Natural killer cell treated with Interleukin-12 subunit alpha and Interleukin-12 subunit beta and Interleukin-15 and Interleukin-18, amount 100 ng/mL, for 72 hours (primary cell): ENCODE measurements at regions not wholly inside any gene's neighbourhood (a gene's known extent, or its start where the extent isn't known, plus 50 kb on each side); places are given as distances from the start of the nearest gene placed in this dataset.

Experiments used
- ATAC-seq, 2 donors: fragments of 150-1000 bp; cut with Tn5 transposase in 1 of 2; sonication (Bioruptor Pico), chemical (Tn5 transposase) in 1 of 2; 2 replicates each; pipeline ENCODE4 v1.10.0; 2021
- DNase-seq: peaks from one replicate; pipeline ENCODE4 v3.0.0; 2022; ENCODE audit warnings: low spot score
- H3K27ac Mint-ChIP-seq, 2 donors: 1 replicate in 1 of 2; 2 replicates in 1 of 2; pipeline ENCODE4 v1.8.0; 2022; ENCODE audit warnings: mixed read lengths in 2 of 2, mild to moderate bottlenecking in 1 of 2, moderate library complexity in 1 of 2
- H3K27me3 Mint-ChIP-seq, 2 donors: 1 replicate in 1 of 2; 2 replicates in 1 of 2; pipeline ENCODE4 v1.8.0; 2022; ENCODE audit warnings: mixed read lengths in 2 of 2
- H3K36me3 Mint-ChIP-seq: one replicate; pipeline ENCODE4 v1.8.0; 2022; ENCODE audit warnings: mixed read lengths
- H3K4me1 Mint-ChIP-seq, 2 donors: 1 replicate in 1 of 2; 2 replicates in 1 of 2; pipeline ENCODE4 v1.8.0; 2022; ENCODE audit warnings: low read depth in 2 of 2, mixed read lengths in 2 of 2, mild to moderate bottlenecking in 1 of 2
- H3K4me3 Mint-ChIP-seq: one replicate; pipeline ENCODE4 v1.8.0; 2022; ENCODE audit warnings: mixed read lengths
- H3K9me3 Mint-ChIP-seq: 2 replicates; pipeline ENCODE4 v1.8.0; 2022; ENCODE audit warnings: mixed read lengths

GRCh38 chr2:9094117-9094516, 90.6 kb upstream of the MBOAT2 start:
- Mint-ChIP-seq H3K4me1 (peaks cover 0 to 5% of the 10 kb centered on the region in 2 donors), H3K27me3 (peaks cover 23 to 24% of the 10 kb centered on the region in 2 donors), H3K9me3 (no peaks in the 10 kb centered on the region), H3K27ac (no peak overlapping the region), H3K4me3 (no peak overlapping the region), H3K36me3 (no peaks in the 10 kb centered on the region)
- ATAC-seq, result peak in 1 of 2 donors; percentile 10
- DNase-seq, result no peak

GRCh38 chr2:9093324-9093723, 89.8 kb upstream of the MBOAT2 start:
- H3K4me3 Mint-ChIP-seq, result no peak overlapping the region
- no peak overlapping the region for H3K27ac Mint-ChIP-seq
- DNase-seq (no peak), ATAC-seq (no peak)
- H3K36me3 Mint-ChIP-seq, result no peaks in the 10 kb centered on the region
- peaks cover 23 to 24% of the 10 kb centered on the region in 2 donors for H3K27me3 Mint-ChIP-seq
- H3K4me1 Mint-ChIP-seq, result peaks cover 0 to 5% of the 10 kb centered on the region in 2 donors
- no peaks in the 10 kb centered on the region for H3K9me3 Mint-ChIP-seq

GRCh38 chr2:9092383-9093282, 89.1 kb upstream of the MBOAT2 start:
- H3K9me3 Mint-ChIP-seq, result no peaks in the 10 kb centered on the region
- H3K27me3 Mint-ChIP-seq, result peaks cover 23 to 24% of the 10 kb centered on the region in 2 donors
- H3K36me3 Mint-ChIP-seq, result no peaks in the 10 kb centered on the region
- H3K4me3 Mint-ChIP-seq, result no peak overlapping the region
- DNase-seq, result no peak
- ATAC-seq, result no peak
- H3K4me1 Mint-ChIP-seq, result peaks cover 0 to 5% of the 10 kb centered on the region in 2 donors
- H3K27ac Mint-ChIP-seq, result no peak overlapping the region

- Mint-ChIP-seq H3K4me1 (peaks cover 0 to 5% of the 10 kb centered on the region in 2 donors), H3K27ac (no peak overlapping the region), H3K36me3 (no peaks in the 10 kb centered on the region), H3K9me3 (no peaks in the 10 kb centered on the region), H3K4me3 (no peak overlapping the region), H3K27me3 (peaks cover 20 to 26% of the 10 kb centered on the region in 2 donors)
- no peak for DNase-seq
- no peak for ATAC-seq
Observed at GRCh38 chr2:9091811-9092210, 88.3 kb upstream of the MBOAT2 start.

GRCh38 chr2:9089831-9090230, 86.3 kb upstream of the MBOAT2 start:
- Mint-ChIP-seq H3K27ac (no peak overlapping the region), H3K4me1 (peaks cover 0 to 5% of the 10 kb centered on the region in 2 donors), H3K4me3 (no peak overlapping the region), H3K27me3 (peaks cover 15 to 28% of the 10 kb centered on the region in 2 donors), H3K36me3 (no peaks in the 10 kb centered on the region), H3K9me3 (no peaks in the 10 kb centered on the region)
- DNase-seq, result no peak
- no peak for ATAC-seq

- H3K27ac Mint-ChIP-seq, result no peak overlapping the region
- no peaks in the 10 kb centered on the region for H3K9me3 Mint-ChIP-seq
- no peaks in the 10 kb centered on the region for H3K36me3 Mint-ChIP-seq
- H3K27me3 Mint-ChIP-seq, result peaks cover 10 to 16% of the 10 kb centered on the region in 2 donors
- H3K4me1 Mint-ChIP-seq, result no peaks in the 10 kb centered on the region
- no peak for ATAC-seq
- no peak overlapping the region for H3K4me3 Mint-ChIP-seq
- no peak for DNase-seq
Observed at GRCh38 chr2:9087121-9087681, 83.7 kb upstream of the MBOAT2 start.

GRCh38 chr2:9086465-9086864, 83.0 kb upstream of the MBOAT2 start:
- Mint-ChIP-seq H3K4me1 (no peaks in the 10 kb centered on the region), H3K9me3 (no peaks in the 10 kb centered on the region), H3K27me3 (peaks cover 10 to 11% of the 10 kb centered on the region in 2 donors), H3K4me3 (no peak overlapping the region), H3K36me3 (peaks cover 5% of the 10 kb centered on the region), H3K27ac (no peak overlapping the region)
- DNase-seq (no peak), ATAC-seq (no peak)

- Mint-ChIP-seq H3K27ac (no peak overlapping the region), H3K4me3 (no peak overlapping the region), H3K4me1 (no peaks in the 10 kb centered on the region), H3K27me3 (peaks cover 10 to 11% of the 10 kb centered on the region in 2 donors), H3K9me3 (no peaks in the 10 kb centered on the region), H3K36me3 (peaks cover 6% of the 10 kb centered on the region)
- ATAC-seq, result no peak
- DNase-seq, result no peak
Observed at GRCh38 chr2:9085353-9085752, 81.9 kb upstream of the MBOAT2 start.

GRCh38 chr2:9083287-9083686, 79.8 kb upstream of the MBOAT2 start:
- peaks cover 6% of the 10 kb centered on the region for H3K36me3 Mint-ChIP-seq
- H3K27ac Mint-ChIP-seq, result no peak overlapping the region
- H3K4me1 Mint-ChIP-seq, result no peaks in the 10 kb centered on the region
- peaks cover 8 to 11% of the 10 kb centered on the region in 2 donors for H3K27me3 Mint-ChIP-seq
- H3K4me3 Mint-ChIP-seq, result no peak overlapping the region
- H3K9me3 Mint-ChIP-seq, result no peaks in the 10 kb centered on the region
- DNase-seq, result no peak
- ATAC-seq, result no peak

GRCh38 chr2:9082158-9082557, 78.7 kb upstream of the MBOAT2 start:
- no peak for DNase-seq
- Mint-ChIP-seq H3K9me3 (no peaks in the 10 kb centered on the region), H3K27ac (no peak overlapping the region), H3K4me1 (no peaks in the 10 kb centered on the region), H3K27me3 (peaks cover 8 to 11% of the 10 kb centered on the region in 2 donors), H3K36me3 (peaks cover 6% of the 10 kb centered on the region), H3K4me3 (no peak overlapping the region)
- ATAC-seq, result no peak

GRCh38 chr2:9081750-9082149, 78.3 kb upstream of the MBOAT2 start:
- H3K4me1 Mint-ChIP-seq, result no peaks in the 10 kb centered on the region
- peaks cover 6% of the 10 kb centered on the region for H3K36me3 Mint-ChIP-seq
- peaks cover 8 to 9% of the 10 kb centered on the region in 2 donors for H3K27me3 Mint-ChIP-seq
- H3K4me3 Mint-ChIP-seq, result no peak overlapping the region
- DNase-seq (no peak), ATAC-seq (no peak)
- H3K9me3 Mint-ChIP-seq, result no peaks in the 10 kb centered on the region
- H3K27ac Mint-ChIP-seq, result no peak overlapping the region

- peaks cover 0 to 6% of the 10 kb centered on the region in 2 donors for H3K27me3 Mint-ChIP-seq
- ATAC-seq, result no peak
- no peaks in the 10 kb centered on the region for H3K4me1 Mint-ChIP-seq
- H3K4me3 Mint-ChIP-seq, result no peak overlapping the region
- H3K9me3 Mint-ChIP-seq, result no peaks in the 10 kb centered on the region
- no peak overlapping the region for H3K27ac Mint-ChIP-seq
- H3K36me3 Mint-ChIP-seq, result peaks cover 6% of the 10 kb centered on the region
- DNase-seq, result no peak
Observed at GRCh38 chr2:9078405-9078804, 74.9 kb upstream of the MBOAT2 start.

- Mint-ChIP-seq H3K36me3 (peaks cover 6% of the 10 kb centered on the region), H3K4me3 (no peak overlapping the region), H3K27ac (no peak overlapping the region), H3K27me3 (peaks cover 0 to 3% of the 10 kb centered on the region in 2 donors), H3K9me3 (no peaks in the 10 kb centered on the region), H3K4me1 (no peaks in the 10 kb centered on the region)
- DNase-seq, result no peak
- no peak for ATAC-seq
Observed at GRCh38 chr2:9077691-9078090, 74.2 kb upstream of the MBOAT2 start.

GRCh38 chr2:9076755-9077154, 73.3 kb upstream of the MBOAT2 start:
- Mint-ChIP-seq H3K4me3 (no peak overlapping the region), H3K9me3 (no peaks in the 10 kb centered on the region), H3K27me3 (peaks cover under 1 to 4% of the 10 kb centered on the region in 2 donors), H3K27ac (no peak overlapping the region), H3K4me1 (no peaks in the 10 kb centered on the region), H3K36me3 (peaks cover 3% of the 10 kb centered on the region)
- DNase-seq (no peak), ATAC-seq (no peak)
